Erythroblast (primary cell): ENCODE measurements at regions not wholly inside any gene's neighbourhood (a gene's known extent, or its start where the extent isn't known, plus 50 kb on each side); places are given as distances from the start of the nearest gene placed in this dataset.

Experiments used
- GATA1 ChIP-seq: IDR thresholded peaks from 2 replicates; pipeline ENCODE4 v1.6.1; 2011; ENCODE audit warnings: low read depth, mild to moderate bottlenecking, control low read depth, low read length, moderate library complexity
- POLR2A ChIP-seq: IDR thresholded peaks from 2 replicates; pipeline ENCODE4 v1.6.1; 2011; ENCODE audit warnings: mild to moderate bottlenecking, low read length

DNA sequence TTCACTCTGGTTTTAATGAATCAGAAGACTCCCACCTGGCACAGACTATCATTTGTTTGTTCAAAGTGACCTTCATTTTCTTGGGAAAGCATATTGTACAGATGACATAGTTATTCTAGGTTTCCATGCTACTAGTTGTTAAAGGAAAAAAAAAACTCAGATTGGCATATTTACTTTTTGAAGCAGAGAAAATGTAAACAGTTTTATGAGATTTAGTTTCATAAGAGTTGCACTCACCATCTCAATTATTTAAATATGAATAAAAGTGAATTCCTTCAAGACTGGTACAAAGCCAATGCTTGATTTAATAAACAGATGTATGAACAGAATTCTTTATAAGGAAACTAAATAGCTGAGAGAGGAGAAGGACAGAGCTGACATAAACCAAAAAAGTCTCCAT is 280.3 kb upstream of the UGT8 start:
- TF ChIP-seq POLR2A = no peak
- TF ChIP-seq GATA1 = no peak
